Body of pancreas (tissue), 4 donors: ENCODE measurements at regions not wholly inside any gene's neighbourhood (a gene's known extent, or its start where the extent isn't known, plus 50 kb on each side); places are given as distances from the start of the nearest gene placed in this dataset.

Experiments used
- ATAC-seq: fragments of 150-250 bp; one replicate; pipeline ENCODE4 v1.9.1; 2016
- DNase-seq, 4 donors: peaks; one replicate each; pipeline ENCODE4 v3.0.0-alpha.2; 2019
- H3K27ac ChIP-seq, 4 donors: fragments of 200-600 bp; sonication (generic); 1 replicate in 3 of 4; 2 replicates in 1 of 4; pipeline versions ENCODE4 v1.5.1 to v1.6.1; 2016 to 2019; ENCODE audit warnings: mild to moderate bottlenecking in 1 of 4, mixed read lengths in 1 of 4, moderate library complexity in 1 of 4
- H3K27me3 ChIP-seq, 2 donors: fragments of 200-600 bp; sonication (generic); one replicate each; pipeline ENCODE4 v1.6.0; 2016; ENCODE audit warnings: mild to moderate bottlenecking in 1 of 2
- H3K36me3 ChIP-seq, 2 donors: fragments of 200-600 bp; sonication (generic); replicated peaks in 1 of 2; 2 replicates each; pipeline ENCODE4 v1.5.1; 2016; ENCODE audit warnings: low read depth in 2 of 2; ENCODE audit not compliant: insufficient read depth in 1 of 2
- H3K4me1 ChIP-seq: fragments of 200-600 bp; sonication (generic); one replicate; pipeline ENCODE4 v1.6.0; 2016
- H3K4me3 ChIP-seq, 2 donors: fragments of 200-600 bp; sonication (generic); 1 replicate in 1 of 2; 2 replicates in 1 of 2; pipeline ENCODE4 v1.5.1; 2016 to 2019
- H3K9me3 ChIP-seq, 3 donors: fragments of 200-600 bp; sonication (generic); 1 replicate in 2 of 3; 2 replicates in 1 of 3; pipeline ENCODE4 v1.5.1; 2016
- CTCF ChIP-seq, 7 experiments: fragments of 450-650 bp in 4 of 7; fragments of 200-600 bp in 3 of 7; sonication (generic) in 3 of 7; IDR thresholded peaks; one replicate each; pipeline ENCODE4 v1.5.1; 2016 to 2019; ENCODE audit warnings: antibody characterized with exemption in 7 of 7
- POLR2A ChIP-seq, 3 donors: fragments of 450-650 bp; IDR thresholded peaks; one replicate each; pipeline ENCODE4 v1.6.1; 2016; ENCODE audit warnings: antibody characterized with exemption in 3 of 3, mild to moderate bottlenecking in 2 of 3
- WGBS, 2 donors: methylation state at CpG; one replicate each; pipeline ENCODE4 v1.1.5; 2017; 5-methylcytosine and 5-hydroxymethylcytosine counted together
- intact Hi-C: fragments of 100-400 bp; cut with DNase I; formaldehyde crosslinking; loops from one replicate; pipeline ENCODE4 v1.15.1; 2023

- H3K36me3 ChIP-seq = no peaks in the 10 kb centered on the region
These were observed 121.4 kb upstream of the MAFB start for GRCh38 chr20:40810332-40811000.

GRCh38 chr20:40811004-40811403, 122.0 kb upstream of the MAFB start:
- Histone ChIP-seq H3K27ac (no peak overlapping the region), H3K36me3 (no peaks in the 10 kb centered on the region), H3K4me1 (no peaks in the 10 kb centered on the region), H3K27me3 (no peaks in the 10 kb centered on the region), H3K9me3 (no peaks in the 10 kb centered on the region), H3K4me3 (no peak overlapping the region)
- TF ChIP-seq POLR2A (IDR thresholded peaks at IDR 0.05) (no peak), CTCF (IDR thresholded peaks at IDR 0.05) (no peak)
- intact Hi-C loops = no loop called here
- 67% methylated on average over 4 of the region's 4 CpGs for WGBS, 2 donors
- no peak for ATAC-seq
- DNase-seq = no peak

More at GRCh38 chr20:40810332-40811000, 121.4 kb upstream of the MAFB start:
- H3K27ac ChIP-seq = no peak overlapping the region
- TF ChIP-seq POLR2A (IDR thresholded peaks at IDR 0.05) (no peak), CTCF (IDR thresholded peaks at IDR 0.05) (no peak)
- no peak overlapping the region for H3K4me3 ChIP-seq
- intact Hi-C loops = no loop called here
- no peaks in the 10 kb centered on the region for H3K27me3 ChIP-seq
- no peaks in the 10 kb centered on the region for H3K9me3 ChIP-seq
- ATAC-seq = no peak
- no peaks in the 10 kb centered on the region for H3K4me1 ChIP-seq
- 52 to 70% methylated on average over 5 of the region's 5 CpGs for WGBS, 2 donors
- DNase-seq = no peak

- Histone ChIP-seq H3K4me1 (no peaks in the 10 kb centered on the region), H3K36me3 (no peaks in the 10 kb centered on the region)
These were observed 122.8 kb upstream of the MAFB start for GRCh38 chr20:40811660-40812414.

GRCh38 chr20:40812415-40812925, 123.4 kb upstream of the MAFB start:
- H3K4me1 ChIP-seq = no peaks in the 10 kb centered on the region
- intact Hi-C loops = no loop called here
- TF ChIP-seq POLR2A (IDR thresholded peaks at IDR 0.05) (no peak), CTCF (IDR thresholded peaks at IDR 0.05) (no peak)
- WGBS, 2 donors = 66 to 67% methylated on average over 6 to 7 of the region's 7 CpGs
- H3K36me3 ChIP-seq = no peaks in the 10 kb centered on the region
- H3K27ac ChIP-seq = no peak overlapping the region
- no peaks in the 10 kb centered on the region for H3K27me3 ChIP-seq
- DNase-seq (no peak), ATAC-seq (no peak)
- no peaks in the 10 kb centered on the region for H3K9me3 ChIP-seq
- H3K4me3 ChIP-seq = no peak overlapping the region

More at GRCh38 chr20:40811660-40812414, 122.8 kb upstream of the MAFB start:
- DNase-seq (no peak), ATAC-seq (no peak)
- no peaks in the 10 kb centered on the region for H3K27me3 ChIP-seq
- H3K27ac ChIP-seq = no peak overlapping the region
- H3K9me3 ChIP-seq = no peaks in the 10 kb centered on the region
- intact Hi-C loops = no loop called here
- no peak overlapping the region for H3K4me3 ChIP-seq
- WGBS, 2 donors = 60 to 70% methylated on average over 5 to 7 of the region's 8 CpGs
- TF ChIP-seq CTCF (IDR thresholded peaks at IDR 0.05) (no peak), POLR2A (IDR thresholded peaks at IDR 0.05) (no peak)
